ENCODE measurements at regions not wholly inside any gene's neighbourhood (a gene's known extent, or its start where the extent isn't known, plus 50 kb on each side); places are given as distances from the start of the nearest gene placed in this dataset.

GRCh38 chr20:63145156-63145555 is 70.8 kb downstream of the YTHDF1 start:
- Mint-ChIP-seq H3K27ac (ENCODE audit: unreplicated experiment) (no peak overlapping the region), H3K27me3 (ENCODE audit: unreplicated experiment) (peaks cover 100% of the 10 kb centered on the region), H3K36me3 (ENCODE audit: insufficient read depth, unreplicated experiment) (no peaks in the 10 kb centered on the region), H3K9me3 (ENCODE audit: low read depth, unreplicated experiment) (peaks cover 11% of the 10 kb centered on the region), H3K4me1 (ENCODE audit: low read depth, unreplicated experiment) (no peaks in the 10 kb centered on the region), H3K4me3 (ENCODE audit: low read depth, unreplicated experiment) (no peak overlapping the region)
- DNase-seq, result no peak
- CTCF ChIA-PET, result interaction anchor here (0.5 kb wide), 1 partner anchor 147 kb away, joined by 5 read pairs; no protein-coding TSS in a partner anchor
- TF ChIP-seq, protein P1, sequence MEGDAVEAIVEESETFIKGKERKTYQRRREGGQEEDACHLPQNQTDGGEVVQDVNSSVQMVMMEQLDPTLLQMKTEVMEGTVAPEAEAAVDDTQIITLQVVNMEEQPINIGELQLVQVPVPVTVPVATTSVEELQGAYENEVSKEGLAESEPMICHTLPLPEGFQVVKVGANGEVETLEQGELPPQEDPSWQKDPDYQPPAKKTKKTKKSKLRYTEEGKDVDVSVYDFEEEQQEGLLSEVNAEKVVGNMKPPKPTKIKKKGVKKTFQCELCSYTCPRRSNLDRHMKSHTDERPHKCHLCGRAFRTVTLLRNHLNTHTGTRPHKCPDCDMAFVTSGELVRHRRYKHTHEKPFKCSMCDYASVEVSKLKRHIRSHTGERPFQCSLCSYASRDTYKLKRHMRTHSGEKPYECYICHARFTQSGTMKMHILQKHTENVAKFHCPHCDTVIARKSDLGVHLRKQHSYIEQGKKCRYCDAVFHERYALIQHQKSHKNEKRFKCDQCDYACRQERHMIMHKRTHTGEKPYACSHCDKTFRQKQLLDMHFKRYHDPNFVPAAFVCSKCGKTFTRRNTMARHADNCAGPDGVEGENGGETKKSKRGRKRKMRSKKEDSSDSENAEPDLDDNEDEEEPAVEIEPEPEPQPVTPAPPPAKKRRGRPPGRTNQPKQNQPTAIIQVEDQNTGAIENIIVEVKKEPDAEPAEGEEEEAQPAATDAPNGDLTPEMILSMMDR (IDR thresholded peaks at IDR 0.05; ENCODE audit: unreplicated experiment), result no peak
- no TSS peak for BruUV-seq (replicated peaks)
- intact Hi-C loops (cut with micrococcal nuclease; ENCODE audit: unreplicated experiment), result no loop called here

- Mint-ChIP-seq H3K36me3 (ENCODE audit: insufficient read depth, unreplicated experiment) (no peaks in the 10 kb centered on the region), H3K4me3 (ENCODE audit: low read depth, unreplicated experiment) (no peak overlapping the region), H3K27me3 (ENCODE audit: unreplicated experiment) (peaks cover 100% of the 10 kb centered on the region), H3K9me3 (ENCODE audit: low read depth, unreplicated experiment) (peaks cover 7% of the 10 kb centered on the region), H3K27ac (ENCODE audit: unreplicated experiment) (no peak overlapping the region), H3K4me1 (ENCODE audit: low read depth, unreplicated experiment) (no peaks in the 10 kb centered on the region)
- no peak for DNase-seq
- intact Hi-C loops (cut with micrococcal nuclease; ENCODE audit: unreplicated experiment), result no loop called here
- TF ChIP-seq, protein P1 (IDR thresholded peaks at IDR 0.05; ENCODE audit: unreplicated experiment), result no peak
- CTCF ChIA-PET, result interaction anchor here (0.6 kb wide), 1 partner anchor 588 kb away, joined by 5 read pairs; no protein-coding TSS in a partner anchor
- BruUV-seq (replicated peaks), result no TSS peak
Observed at GRCh38 chr20:63142933-63143332, 73.0 kb downstream of the YTHDF1 start.

GRCh38 chr20:63141531-63141930 is 74.4 kb downstream of the YTHDF1 start:
- Mint-ChIP-seq H3K36me3 (ENCODE audit: insufficient read depth, unreplicated experiment) (no peaks in the 10 kb centered on the region), H3K27me3 (ENCODE audit: unreplicated experiment) (peaks cover 100% of the 10 kb centered on the region), H3K4me3 (ENCODE audit: low read depth, unreplicated experiment) (no peak overlapping the region), H3K4me1 (ENCODE audit: low read depth, unreplicated experiment) (no peaks in the 10 kb centered on the region), H3K27ac (ENCODE audit: unreplicated experiment) (no peak overlapping the region), H3K9me3 (ENCODE audit: low read depth, unreplicated experiment) (peaks cover 3% of the 10 kb centered on the region)
- DNase-seq, result no peak
- BruUV-seq (replicated peaks), result no TSS peak
- intact Hi-C loops (cut with micrococcal nuclease; ENCODE audit: unreplicated experiment), result no loop called here
- CTCF ChIA-PET, result no interaction called here
- TF ChIP-seq, protein P1 (IDR thresholded peaks at IDR 0.05; ENCODE audit: unreplicated experiment), result no peak

DNA sequence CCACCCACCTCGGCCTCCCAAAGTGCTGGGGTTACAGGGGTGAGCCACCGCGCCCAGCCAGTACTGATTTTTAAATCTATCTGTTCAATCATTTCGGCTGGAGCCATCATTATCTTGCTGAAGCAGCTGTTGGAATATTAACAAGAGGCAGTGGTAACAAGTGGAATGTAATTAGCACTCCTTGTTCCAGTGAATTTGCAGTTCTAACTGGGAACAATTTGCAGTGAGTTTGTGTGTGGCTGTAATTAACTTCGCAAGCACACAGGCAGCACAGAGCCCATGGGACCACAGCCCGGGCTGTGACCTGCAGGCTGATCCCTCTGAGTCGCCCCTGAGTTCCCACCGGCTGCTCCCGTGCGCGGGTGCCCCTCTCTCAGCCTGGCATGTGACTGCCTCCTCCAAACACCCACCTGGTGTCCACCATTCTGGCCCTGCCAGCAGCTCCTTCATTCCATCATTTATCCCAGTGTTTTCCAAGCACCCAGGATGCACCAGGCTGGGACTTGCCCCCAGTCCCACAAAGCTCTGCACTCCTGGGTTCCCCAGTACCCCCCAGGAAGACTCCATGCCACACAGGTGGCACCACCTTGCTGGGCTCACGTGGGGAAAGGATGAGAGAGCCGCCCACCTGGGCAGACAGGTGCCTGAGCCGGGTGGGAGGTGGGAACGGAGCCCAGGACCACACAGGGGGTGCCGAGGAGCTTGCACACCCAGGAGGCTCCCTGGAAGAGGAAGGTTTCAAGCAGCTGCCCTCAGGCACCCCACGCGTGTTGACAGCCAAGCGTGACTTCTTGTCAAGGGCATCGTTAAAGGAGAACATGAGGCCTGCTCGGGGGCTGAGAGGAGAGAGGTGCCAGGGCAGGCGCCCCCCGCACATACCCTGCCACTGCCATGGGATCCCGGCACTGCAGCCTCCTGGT is 75.2 kb downstream of the YTHDF1 start:
- Mint-ChIP-seq H3K27me3 (ENCODE audit: unreplicated experiment) (peaks cover 98% of the 10 kb centered on the region), H3K4me1 (ENCODE audit: low read depth, unreplicated experiment) (no peaks in the 10 kb centered on the region), H3K27ac (ENCODE audit: unreplicated experiment) (no peak overlapping the region), H3K4me3 (ENCODE audit: low read depth, unreplicated experiment) (no peak overlapping the region), H3K36me3 (ENCODE audit: insufficient read depth, unreplicated experiment) (no peaks in the 10 kb centered on the region), H3K9me3 (ENCODE audit: low read depth, unreplicated experiment) (peaks cover 3% of the 10 kb centered on the region)
- TF ChIP-seq, protein P1 (IDR thresholded peaks at IDR 0.05; ENCODE audit: unreplicated experiment), result no peak
- DNase-seq, result no peak
- no TSS peak for BruUV-seq (replicated peaks)
- intact Hi-C loops (cut with micrococcal nuclease; ENCODE audit: unreplicated experiment), result no loop called here
- CTCF ChIA-PET, result interaction anchor here (0.5 kb wide), 1 partner anchor 17 kb away, joined by 3 read pairs; no protein-coding TSS in a partner anchor

Measured in Calu3 (cell line).